IMR-90 (cell line): ENCODE measurements at regions not wholly inside any gene's neighbourhood (a gene's known extent, or its start where the extent isn't known, plus 50 kb on each side); places are given as distances from the start of the nearest gene placed in this dataset.

Experiments
- ATAC-seq: fragments of 200-7000 bp; cut with Tn5 transposase; 2 replicates; pipeline ENCODE4 v1.9.1; 2020; ENCODE audit warnings: low read depth, mild to moderate bottlenecking, moderate library complexity
- BruUV-seq: library from RNA; stranded (reverse); fragments of 400-500 nt; replicated peaks from 2 replicates; lab custom pipeline; 2021; lab: Mats Ljungman, UMichigan
- CTCF ChIA-PET: fragments of 300-600 bp; formaldehyde crosslinking; extraction: SDS; loops from one replicate; lab custom pipeline; 2021; ENCODE audit warnings: antibody characterized with exemption; lab: Yijun Ruan, JAX
- POLR2A ChIA-PET: fragments of 300-600 bp; sonication (Branson Sonifier 250); formaldehyde crosslinking; loops from one replicate; lab custom pipeline; 2022; ENCODE audit warnings: antibody characterized with exemption; ENCODE audit not compliant: unreplicated experiment; lab: Charles Lee
- DNase-seq: peaks from one replicate; pipeline ENCODE4 v3.0.0; 2013
- H2AFZ ChIP-seq: replicated peaks from 2 replicates; pipeline ENCODE3; 2013; ENCODE audit warnings: low read length, mild to moderate bottlenecking; ENCODE audit not compliant: poor library complexity
- H2AK5ac ChIP-seq: 2 replicates; pipeline ENCODE4 v1.6.1; 2013; ENCODE audit warnings: low read depth, low read length, inconsistent platforms
- H2AK9ac ChIP-seq: replicated peaks from 2 replicates; pipeline ENCODE3; 2013; ENCODE audit warnings: mild to moderate bottlenecking, low read depth, low read length, moderate library complexity; ENCODE audit not compliant: poor library complexity
- H2BK120ac ChIP-seq: 2 replicates; pipeline ENCODE4 v1.6.1; 2013; ENCODE audit warnings: low read depth, low read length, inconsistent platforms
- H2BK15ac ChIP-seq: 3 replicates; pipeline ENCODE4 v1.6.1; 2013; ENCODE audit warnings: low read depth, low read length, inconsistent platforms
- H2BK20ac ChIP-seq: 2 replicates; pipeline ENCODE4 v1.6.1; 2013; ENCODE audit warnings: low read depth, mild to moderate bottlenecking, inconsistent platforms, low read length, moderate library complexity
- H2BK5ac ChIP-seq: 2 replicates; pipeline ENCODE4 v1.6.1; 2013; ENCODE audit warnings: mild to moderate bottlenecking, low read depth, low read length, inconsistent platforms; ENCODE audit not compliant: poor library complexity, severe bottlenecking
- H3K14ac ChIP-seq: replicated peaks from 2 replicates; pipeline ENCODE4 v1.6.1; 2013; ENCODE audit warnings: low read depth, low read length, inconsistent platforms
- H3K18ac ChIP-seq: 2 replicates; pipeline ENCODE4 v1.6.1; 2013; ENCODE audit warnings: low read depth, low read length, control low read depth
- H3K23ac ChIP-seq: 2 replicates; pipeline ENCODE4 v1.6.1; 2013; ENCODE audit warnings: low read depth, low read length, inconsistent platforms
- H3K27ac ChIP-seq: 2 replicates; pipeline ENCODE4 v1.5.1; 2013; ENCODE audit warnings: mild to moderate bottlenecking, control low read depth, low read length; ENCODE audit not compliant: insufficient read depth
- H3K27me3 ChIP-seq: 2 replicates; pipeline ENCODE4 v1.6.1; 2013; ENCODE audit warnings: low read length; ENCODE audit not compliant: control insufficient read depth, insufficient read depth
- H3K36me3 ChIP-seq: 2 replicates; pipeline ENCODE4 v1.6.1; 2013; ENCODE audit warnings: low read length, mixed read lengths; ENCODE audit not compliant: control insufficient read depth, insufficient read depth
- H3K4ac ChIP-seq: 2 replicates; pipeline ENCODE4 v1.6.1; 2013; ENCODE audit warnings: low read depth, low read length, inconsistent platforms
- H3K4me1 ChIP-seq: 2 replicates; pipeline ENCODE4 v1.6.1; 2013; ENCODE audit warnings: low read length, mixed read lengths; ENCODE audit not compliant: control insufficient read depth, insufficient read depth
- H3K4me2 ChIP-seq: 2 replicates; pipeline ENCODE4 v1.6.1; 2013; ENCODE audit warnings: low read depth, mild to moderate bottlenecking, control low read depth, low read length, moderate library complexity
- H3K4me3 ChIP-seq: 2 replicates; pipeline ENCODE4 v1.5.1; 2013; ENCODE audit warnings: low read depth, mild to moderate bottlenecking, control low read depth, low read length, moderate library complexity; ENCODE audit not compliant: insufficient read depth
- H3K56ac ChIP-seq: 2 replicates; pipeline ENCODE4 v1.6.1; 2013; ENCODE audit warnings: low read length, inconsistent platforms; ENCODE audit not compliant: insufficient read depth; ENCODE audit errors: extremely low read depth
- H3K79me1 ChIP-seq, 2 experiments: 2 replicates each; pipeline ENCODE4 v1.6.1; 2013; ENCODE audit warnings: low read length in 2 of 2, inconsistent platforms in 1 of 2, low read depth in 1 of 2
- H3K9ac ChIP-seq: 2 replicates; pipeline ENCODE4 v1.6.1; 2013; ENCODE audit warnings: low read depth, low read length, control low read depth
- H3K9me1 ChIP-seq: 2 replicates; pipeline ENCODE4 v1.6.1; 2013; ENCODE audit warnings: low read length, inconsistent platforms; ENCODE audit not compliant: insufficient read depth
- H3K9me3 ChIP-seq: 2 replicates; pipeline ENCODE4 v1.6.1; 2013; ENCODE audit warnings: low read length; ENCODE audit not compliant: control insufficient read depth, insufficient read depth
- H4K20me1 ChIP-seq: 2 replicates; pipeline ENCODE4 v1.6.1; 2013; ENCODE audit warnings: low read length, inconsistent platforms; ENCODE audit not compliant: insufficient read depth
- H4K5ac ChIP-seq: 2 replicates; pipeline ENCODE4 v1.6.1; 2013; ENCODE audit warnings: mild to moderate bottlenecking, low read depth, low read length, control low read depth
- H4K8ac ChIP-seq, 2 experiments: 2 replicates each; pipeline ENCODE4 v1.6.1; 2013; ENCODE audit warnings: low read depth in 2 of 2, low read length in 2 of 2, control low read depth in 1 of 2, inconsistent platforms in 1 of 2
- H4K91ac ChIP-seq: 2 replicates; pipeline ENCODE4 v1.6.1; 2013; ENCODE audit warnings: low read depth, low read length, inconsistent platforms; ENCODE audit not compliant: insufficient read depth
- RCOR1 ChIP-seq: IDR thresholded peaks from 2 replicates; pipeline ENCODE4 v1.6.1; 2012; ENCODE audit warnings: mild to moderate bottlenecking, low read length, improper control_type of control experiment; ENCODE audit not compliant: insufficient replicate concordance
- WGBS, 2 experiments: methylation state at CpG; one replicate each; pipeline versions ENCODE4 v1.1.5 to v1.1.7; 2013; ENCODE audit warnings: missing lambda C conversion rate in 2 of 2; ENCODE audit not compliant: insufficient read length in 1 of 2; ENCODE audit errors: extremely low coverage in 2 of 2; 5-methylcytosine and 5-hydroxymethylcytosine counted together
- dilution Hi-C: fragments of 300-500 bp; cut with HindIII; formaldehyde crosslinking; loops from one replicate; pipeline ENCODE4 v1.14.3; 2018; ENCODE audit warnings: low sequenced_read_pairs; ENCODE audit not compliant: unreplicated experiment
- in situ Hi-C: fragments of 300-500 bp; cut with MboI; formaldehyde crosslinking; loops from 3 replicates; pipeline ENCODE4 v1.14.3; 2019; ENCODE audit warnings: low sequenced_read_pairs, inconsistent platforms, mixed read lengths
- intact Hi-C: fragments of 100-400 bp; cut with micrococcal nuclease; formaldehyde crosslinking; loops from 2 replicates; pipeline ENCODE4 v1.10.0; 2022

GRCh38 chr5:133821311-133821741 is 147.1 kb downstream of the C5orf15 start:
- CTCF ChIA-PET, result no interaction called here

More at GRCh38 chr5:133821311-133821741, 147.1 kb downstream of the C5orf15 start:
- dilution Hi-C loops (no loop called here), intact Hi-C loops (no loop called here), in situ Hi-C loops (no loop called here)
- H3K4ac ChIP-seq, result no peak overlapping the region
- no peak for TF ChIP-seq RCOR1
- no peak for DNase-seq
- H2AFZ ChIP-seq, result no peak overlapping the region
- no peak overlapping the region for H3K9ac ChIP-seq
- H3K14ac ChIP-seq, result no peak overlapping the region
- H3K27me3 ChIP-seq, result peaks cover 37% of the 10 kb centered on the region
- no peak overlapping the region for H4K8ac ChIP-seq
- no peaks in the 10 kb centered on the region for H3K9me1 ChIP-seq
- no peak for ATAC-seq
- no peaks in the 10 kb centered on the region for H3K36me3 ChIP-seq
- no peaks in the 10 kb centered on the region for H4K20me1 ChIP-seq
- no peak overlapping the region for H2BK5ac ChIP-seq
- H3K4me3 ChIP-seq, result no peak overlapping the region
- no peak overlapping the region for H3K23ac ChIP-seq
- no peak overlapping the region for H3K4me2 ChIP-seq
- no CpG with 5 or more reads among the region's 2 CpGs for WGBS, 2 experiments
- no peak overlapping the region for H2AK5ac ChIP-seq
- H2BK15ac ChIP-seq, result no peak overlapping the region
- no peaks in the 10 kb centered on the region for H3K79me1 ChIP-seq
- no peak overlapping the region for H3K56ac ChIP-seq
- no peak overlapping the region for H2AK9ac ChIP-seq
- no peak overlapping the region for H2BK20ac ChIP-seq
- H3K18ac ChIP-seq, result no peak overlapping the region
- H4K91ac ChIP-seq, result no peak overlapping the region
- BruUV-seq, result no TSS peak
- no peaks in the 10 kb centered on the region for H3K9me3 ChIP-seq
- H4K5ac ChIP-seq, result no peak overlapping the region
- H2BK120ac ChIP-seq, result no peak overlapping the region
- no peaks in the 10 kb centered on the region for H3K4me1 ChIP-seq
- H3K27ac ChIP-seq, result no peak overlapping the region
- POLR2A ChIA-PET, result no interaction called here
